NCI-H345 (cell line): ENCODE measurements at regions not wholly inside any gene's neighbourhood (a gene's known extent, or its start where the extent isn't known, plus 50 kb on each side); places are given as distances from the start of the nearest gene placed in this dataset.
A peak's percentile ranks its signal among the peaks of the same experiment; 100 is the strongest.
"Not testable (repeated sequence)": the region's sequence is repeated elsewhere in the genome, so short reads cannot be mapped to it uniquely, and the experiment has no call there.

ENCODE experiments used
- DNase-seq: peaks from one replicate; lab custom pipeline; 2025; lab: John Stamatoyannopoulos, UW

DNA sequence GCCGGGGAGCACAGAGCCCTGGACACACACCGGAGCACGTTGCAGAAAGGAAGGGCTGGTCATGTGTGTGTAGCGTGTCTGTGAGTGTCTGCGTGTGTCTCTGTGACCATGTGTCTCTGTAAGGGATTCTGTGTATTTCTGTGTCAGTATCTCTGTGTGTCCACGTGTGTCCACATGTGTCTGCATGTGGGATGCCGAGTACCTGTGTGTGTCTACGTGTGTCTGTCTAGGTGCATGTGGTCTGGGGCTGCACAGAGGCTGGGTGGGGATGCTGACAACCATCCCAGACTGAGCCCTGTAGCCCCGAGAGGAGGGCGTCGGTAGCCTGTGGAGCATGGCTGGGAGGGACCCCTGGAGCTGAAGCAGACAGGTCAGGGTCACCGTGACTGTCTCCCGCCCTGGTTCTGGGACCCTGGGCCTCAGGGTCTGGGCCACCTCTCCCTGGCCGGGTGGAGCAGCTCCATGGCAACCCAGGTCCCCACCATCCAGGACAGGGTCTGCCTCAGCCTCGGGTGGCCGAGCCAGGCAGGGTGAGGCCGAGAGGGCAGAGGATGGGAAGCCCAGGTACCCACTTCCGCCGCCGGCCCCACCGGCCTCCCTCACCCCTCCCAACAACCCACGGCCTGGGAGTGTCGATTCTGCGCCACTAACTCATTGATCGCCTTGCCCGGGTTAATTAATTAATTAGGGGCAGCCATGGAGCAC, 122.7 kb downstream of the FAM53A start:
- no peak for DNase-seq

DNA sequence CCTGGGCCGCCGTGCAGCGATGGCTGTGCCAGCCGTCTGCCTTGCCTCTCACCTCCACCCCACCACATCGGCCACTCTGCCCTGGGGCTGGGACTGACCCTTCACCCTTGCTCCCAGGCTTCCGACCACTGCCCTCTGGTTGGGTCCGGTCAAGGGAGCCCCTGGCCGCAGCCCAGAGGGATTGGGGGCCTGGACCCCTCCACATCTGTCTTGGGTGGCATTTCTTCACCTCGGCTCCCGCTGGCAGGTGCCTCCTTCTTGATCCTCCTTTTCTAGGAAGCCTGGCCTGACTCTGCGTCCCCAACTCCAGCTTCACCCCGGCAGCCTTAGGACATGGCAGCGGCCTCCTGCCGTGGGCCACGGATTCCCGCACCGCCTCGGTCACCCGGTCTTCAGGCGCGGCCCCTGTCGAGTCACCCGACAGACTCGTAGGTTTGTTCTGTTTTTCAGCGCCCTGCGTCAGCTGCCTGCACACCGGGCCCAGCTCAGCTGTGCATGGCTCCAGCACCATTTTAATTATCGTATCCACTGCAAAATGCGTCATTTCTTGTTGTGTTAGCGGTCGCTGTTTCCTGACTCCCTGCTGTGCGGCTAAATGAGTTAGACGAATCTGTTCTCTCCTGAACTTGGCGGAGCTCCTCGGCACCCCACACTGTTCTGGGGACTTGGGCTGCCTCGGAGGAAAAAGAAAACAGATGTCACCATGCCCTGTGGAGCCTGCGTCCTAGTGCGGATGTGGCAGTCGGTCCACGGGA, 124.0 kb downstream of the FAM53A start:
- no peak for DNase-seq

DNA sequence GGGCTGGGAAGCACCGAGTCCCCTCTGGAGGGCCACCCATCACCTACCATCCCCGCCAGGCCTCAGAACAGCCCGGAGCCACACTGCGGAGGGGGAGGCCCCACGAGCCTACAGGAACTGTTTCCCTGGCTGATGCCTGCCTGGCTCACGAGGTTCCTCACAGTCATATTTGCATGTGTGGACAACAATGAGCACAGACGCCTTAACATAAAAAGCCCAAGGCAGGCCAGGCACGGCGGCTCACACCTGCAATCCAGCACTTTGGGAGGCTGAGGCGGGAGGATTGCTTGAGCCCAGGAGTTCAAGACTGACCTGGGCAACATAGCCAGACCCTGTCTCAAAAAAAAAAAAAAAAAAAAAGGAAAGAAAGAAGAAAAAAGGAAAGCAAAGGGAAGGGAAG, 125.9 kb downstream of the FAM53A start:
- no peak for DNase-seq

DNA sequence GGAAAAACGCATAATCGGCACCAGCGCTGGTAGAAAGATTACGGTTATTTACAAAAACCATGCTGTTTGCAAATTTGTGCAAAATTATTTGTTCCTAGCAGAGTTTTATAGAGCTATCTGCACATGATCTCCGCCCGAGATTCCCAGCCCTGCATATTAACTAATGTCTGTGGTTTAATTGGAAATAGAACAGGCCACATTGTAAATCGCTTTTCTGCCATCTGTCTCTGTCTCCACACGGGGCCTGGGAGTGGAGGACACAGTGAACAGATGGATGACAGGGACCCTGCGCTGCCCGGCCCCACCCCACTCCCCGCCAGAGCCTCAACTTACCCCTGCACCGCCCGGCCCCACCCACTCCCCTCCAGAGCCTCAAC, 126.9 kb downstream of the FAM53A start:
- DNase-seq, result no peak

DNA sequence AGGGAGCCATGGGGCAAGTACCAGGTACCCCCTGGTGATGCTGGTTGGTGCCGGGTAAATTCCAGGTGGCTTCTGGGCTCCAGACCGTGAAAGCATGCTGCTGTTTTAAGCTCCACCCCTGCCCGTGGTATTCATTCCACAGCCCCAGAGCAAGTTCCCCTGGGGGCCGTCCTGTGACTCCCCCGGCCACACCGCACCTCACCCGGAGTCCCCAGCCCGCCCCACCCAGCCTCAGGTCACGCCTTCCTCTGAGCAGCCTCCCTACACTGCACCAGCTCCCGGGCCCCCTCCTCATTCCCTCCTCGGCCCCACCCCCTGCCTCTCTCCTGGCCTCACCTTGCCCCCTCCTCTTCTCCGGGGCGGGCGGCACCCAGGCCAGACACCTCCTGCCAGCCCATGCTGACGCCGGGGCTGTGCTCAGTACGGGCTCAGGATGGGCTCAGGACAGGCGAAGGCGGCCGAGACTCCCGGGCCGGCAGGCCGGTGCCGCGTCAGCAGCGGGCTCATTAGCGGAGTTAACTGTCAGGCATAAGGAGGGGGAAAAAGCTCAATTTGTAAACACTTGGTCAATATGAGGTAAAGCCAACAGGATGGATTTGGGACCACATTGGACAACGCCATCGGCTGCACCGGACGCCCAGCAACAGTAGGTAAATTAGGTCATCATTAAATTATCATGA, 127.4 kb downstream of the FAM53A start:
- no peak for DNase-seq

DNA sequence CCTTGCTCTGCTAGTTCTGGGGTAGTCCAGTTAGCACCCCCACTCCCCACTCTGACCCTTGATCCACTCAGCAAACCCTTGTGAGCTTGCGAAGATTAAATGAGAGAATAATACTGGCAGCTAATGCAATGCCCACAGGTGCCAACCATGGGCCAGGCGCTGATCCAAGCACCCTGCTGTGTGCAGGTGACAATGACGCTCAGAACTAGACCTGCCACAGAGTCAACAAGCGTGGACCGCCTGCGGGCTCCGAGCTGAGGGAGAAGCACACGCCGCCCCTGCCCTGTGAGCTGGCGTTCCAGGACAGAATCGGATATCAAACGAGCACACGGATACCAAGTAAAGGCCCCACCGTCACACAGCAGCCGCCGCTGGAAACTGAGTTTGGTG, 129.2 kb downstream of the FAM53A start:
- peak; percentile 94 for DNase-seq

DNA sequence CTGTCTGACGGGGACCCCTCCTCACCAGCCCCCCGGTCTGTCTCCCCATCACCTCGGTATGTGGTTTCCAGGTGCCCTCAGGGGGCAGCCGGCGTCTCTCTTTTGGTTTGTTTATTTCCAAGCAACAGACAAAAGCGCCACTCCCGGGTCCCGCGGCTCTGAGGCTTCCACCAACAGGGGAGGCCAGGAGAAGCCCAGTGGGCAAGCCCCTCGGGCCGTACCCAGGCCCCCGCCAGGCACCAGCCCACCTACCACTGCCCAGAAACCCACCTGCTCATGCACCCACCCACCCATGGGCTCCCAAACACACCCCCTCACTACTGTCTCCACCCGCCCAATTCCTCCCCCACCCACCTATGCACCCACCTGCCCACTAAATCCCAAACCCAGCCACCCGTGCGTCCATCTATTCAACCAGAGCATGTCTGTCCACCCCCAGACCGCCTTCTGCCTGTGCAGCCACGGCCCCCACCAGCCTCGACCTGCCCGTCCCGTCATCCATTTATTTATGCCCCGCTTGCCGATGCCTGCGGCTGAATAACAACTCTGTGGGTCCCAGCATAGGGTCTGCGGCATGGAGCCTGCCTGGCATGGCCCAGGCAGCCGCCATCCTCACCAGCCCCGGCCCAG, 129.8 kb downstream of the FAM53A start:
- no peak for DNase-seq

DNA sequence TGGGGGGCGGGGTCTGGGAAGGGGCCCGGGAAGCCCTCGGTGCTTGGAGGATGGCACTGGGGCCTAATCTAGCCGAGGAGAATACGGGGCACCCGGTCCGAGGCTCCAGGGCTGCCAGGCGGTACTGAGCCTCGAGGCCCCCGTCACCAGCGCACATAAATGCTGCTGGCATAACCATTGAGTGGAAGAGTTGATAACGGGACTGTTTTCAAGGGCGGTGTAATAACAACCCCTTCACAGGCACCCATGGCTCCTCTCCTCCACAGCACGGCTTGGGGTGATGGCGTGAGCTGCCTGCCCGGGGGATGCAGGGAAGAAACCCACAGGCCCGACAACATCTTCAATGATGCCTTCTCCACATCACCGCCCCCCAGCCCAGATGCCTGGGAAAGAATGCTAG, 130.7 kb downstream of the FAM53A start:
- no peak for DNase-seq

DNA sequence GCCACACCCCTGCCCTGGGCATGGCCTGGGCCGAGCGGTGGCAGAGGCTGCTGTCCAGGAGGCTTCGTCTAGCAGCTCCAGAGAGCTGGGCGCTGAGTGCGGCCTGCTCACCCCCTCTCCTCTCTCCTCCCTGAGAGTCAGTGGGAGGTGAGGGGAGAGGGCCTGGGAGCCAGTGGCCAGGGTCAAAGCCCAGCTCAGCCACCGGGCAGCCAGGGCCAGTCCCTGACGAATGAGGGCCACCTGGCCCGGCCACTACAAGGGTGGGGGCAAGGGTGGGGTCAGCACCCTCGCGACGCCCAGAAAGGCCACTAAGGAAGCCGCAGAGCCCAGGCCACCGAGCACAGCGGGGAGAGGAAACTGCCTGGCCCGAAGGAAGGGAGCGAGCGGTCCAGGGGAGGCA, 131.7 kb downstream of the FAM53A start:
- DNase-seq, result no peak

DNA sequence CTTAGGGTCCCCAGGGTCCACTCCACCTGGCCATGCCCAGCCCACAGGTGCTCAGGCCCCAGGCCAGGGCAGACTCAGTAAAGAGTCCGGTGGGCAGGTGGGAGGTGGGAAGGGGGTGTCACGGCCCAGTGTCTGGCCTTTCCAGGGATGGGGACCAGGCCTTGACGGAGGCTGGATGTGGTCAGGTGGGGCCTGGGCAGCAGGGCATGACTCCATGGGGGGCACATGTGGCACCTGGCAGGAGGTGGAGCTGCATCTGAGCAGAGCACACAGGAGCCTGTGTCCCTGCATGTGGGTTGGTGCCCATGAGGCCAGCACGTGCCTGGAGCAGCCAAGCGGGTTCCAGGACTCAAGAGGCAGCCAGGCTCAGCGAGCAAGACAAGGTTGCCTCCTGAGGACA, 132.9 kb downstream of the FAM53A start:
- no peak for DNase-seq

DNA sequence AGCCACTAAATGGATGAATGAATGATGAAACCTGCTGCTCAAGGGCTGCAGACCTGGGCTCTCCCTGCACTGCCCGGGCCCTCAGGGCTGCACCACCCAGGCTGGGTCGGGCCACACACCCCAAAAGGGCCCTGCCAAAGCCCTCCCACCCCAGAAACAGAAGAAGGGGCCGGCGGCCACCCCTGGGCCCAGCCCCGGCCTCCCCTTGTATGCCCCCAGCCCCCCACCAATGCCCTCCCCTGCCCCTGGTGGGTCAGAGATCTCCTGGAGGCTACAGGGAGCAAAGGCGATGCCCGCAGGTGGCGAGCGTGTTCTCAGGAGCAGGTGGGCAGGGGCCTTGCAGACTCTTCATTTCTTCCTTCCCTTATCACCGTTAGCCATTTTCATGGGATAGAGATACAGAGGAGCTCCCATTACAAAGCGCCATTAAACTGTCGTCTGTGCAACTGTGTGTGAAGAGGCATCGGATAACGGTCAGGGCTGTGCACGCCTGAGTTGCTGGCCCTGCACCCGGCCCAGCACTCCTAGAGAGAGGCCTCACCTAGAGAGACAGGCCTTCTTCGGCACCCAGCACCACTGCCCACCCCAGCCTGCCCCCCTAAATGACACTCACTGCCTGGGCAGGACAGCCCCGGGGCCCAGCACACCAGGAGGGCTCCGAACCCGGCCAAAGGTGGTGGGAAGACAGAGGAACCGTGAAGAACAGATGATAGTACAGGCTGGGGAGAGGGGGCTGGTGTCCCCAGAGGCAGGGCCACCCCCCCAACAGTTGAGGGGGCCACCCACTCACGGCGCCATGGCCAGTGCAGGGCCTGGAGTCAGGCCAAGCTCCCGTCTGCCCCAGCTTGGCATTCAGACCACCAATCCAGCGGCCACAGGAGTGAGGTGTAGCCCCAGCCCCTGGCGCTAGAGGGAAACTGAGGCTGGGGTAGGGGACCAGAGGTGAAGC, 133.7 kb downstream of the FAM53A start:
- DNase-seq, result no peak

DNA sequence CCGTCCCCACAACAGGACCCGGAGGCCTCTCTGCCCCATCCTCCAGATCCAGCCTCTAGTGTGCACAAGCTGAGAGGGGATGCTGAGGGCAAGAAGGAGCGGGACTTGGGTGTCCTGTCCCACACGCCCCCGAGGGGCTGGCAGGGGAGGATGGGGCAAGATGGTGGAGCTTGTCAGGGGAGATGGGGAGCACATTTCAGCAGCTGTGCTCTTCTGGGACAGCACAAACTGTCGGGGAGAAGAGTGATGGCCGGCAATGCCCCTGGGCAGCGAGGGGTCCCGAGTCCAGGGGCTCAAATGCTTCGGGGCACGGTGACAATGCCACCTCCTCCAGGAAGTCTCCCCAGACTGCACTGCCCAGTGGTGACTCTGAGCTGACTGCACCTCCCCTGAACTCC, 134.5 kb downstream of the FAM53A start:
- DNase-seq, result no peak

DNA sequence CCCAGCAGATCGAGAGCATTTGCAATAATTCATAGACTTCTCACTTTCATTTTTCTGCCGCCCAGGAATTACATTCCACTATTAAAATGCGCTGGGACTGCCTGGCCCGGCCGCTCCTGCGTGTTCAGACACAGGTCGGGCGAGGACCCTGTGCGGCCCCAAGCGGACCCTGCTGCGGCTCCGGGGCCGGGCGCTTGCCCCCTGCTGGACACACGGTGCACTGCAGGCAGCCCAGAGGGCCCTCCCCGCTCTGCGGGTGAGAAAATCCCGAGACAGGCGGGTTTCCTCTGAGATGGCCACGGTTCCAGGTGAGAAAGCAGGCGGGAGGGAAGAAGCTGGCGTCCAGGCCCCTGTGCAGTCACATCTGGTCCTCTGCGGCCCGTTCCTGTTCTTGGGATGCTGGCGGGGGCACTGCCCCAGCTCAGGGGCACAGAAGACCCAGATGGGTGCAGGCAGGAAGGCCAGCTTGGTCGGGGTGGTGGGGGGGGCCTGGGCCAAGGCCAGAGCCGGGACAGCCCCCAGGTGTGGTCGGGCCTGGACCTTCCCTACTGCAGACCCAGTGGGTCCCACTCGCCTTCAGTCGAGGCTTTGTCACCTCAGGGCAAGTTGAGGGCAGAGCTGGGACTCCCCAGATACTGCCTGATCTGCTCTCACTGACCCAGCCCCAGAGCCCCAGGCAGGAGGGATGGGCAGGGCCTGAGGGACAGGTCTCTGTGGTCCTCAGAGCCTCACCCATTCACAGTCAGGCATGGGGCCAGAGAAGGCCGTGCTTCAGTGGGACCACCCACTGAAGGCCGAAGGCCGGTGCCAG, 135.1 kb downstream of the FAM53A start:
- not testable (repeated sequence) for DNase-seq

DNA sequence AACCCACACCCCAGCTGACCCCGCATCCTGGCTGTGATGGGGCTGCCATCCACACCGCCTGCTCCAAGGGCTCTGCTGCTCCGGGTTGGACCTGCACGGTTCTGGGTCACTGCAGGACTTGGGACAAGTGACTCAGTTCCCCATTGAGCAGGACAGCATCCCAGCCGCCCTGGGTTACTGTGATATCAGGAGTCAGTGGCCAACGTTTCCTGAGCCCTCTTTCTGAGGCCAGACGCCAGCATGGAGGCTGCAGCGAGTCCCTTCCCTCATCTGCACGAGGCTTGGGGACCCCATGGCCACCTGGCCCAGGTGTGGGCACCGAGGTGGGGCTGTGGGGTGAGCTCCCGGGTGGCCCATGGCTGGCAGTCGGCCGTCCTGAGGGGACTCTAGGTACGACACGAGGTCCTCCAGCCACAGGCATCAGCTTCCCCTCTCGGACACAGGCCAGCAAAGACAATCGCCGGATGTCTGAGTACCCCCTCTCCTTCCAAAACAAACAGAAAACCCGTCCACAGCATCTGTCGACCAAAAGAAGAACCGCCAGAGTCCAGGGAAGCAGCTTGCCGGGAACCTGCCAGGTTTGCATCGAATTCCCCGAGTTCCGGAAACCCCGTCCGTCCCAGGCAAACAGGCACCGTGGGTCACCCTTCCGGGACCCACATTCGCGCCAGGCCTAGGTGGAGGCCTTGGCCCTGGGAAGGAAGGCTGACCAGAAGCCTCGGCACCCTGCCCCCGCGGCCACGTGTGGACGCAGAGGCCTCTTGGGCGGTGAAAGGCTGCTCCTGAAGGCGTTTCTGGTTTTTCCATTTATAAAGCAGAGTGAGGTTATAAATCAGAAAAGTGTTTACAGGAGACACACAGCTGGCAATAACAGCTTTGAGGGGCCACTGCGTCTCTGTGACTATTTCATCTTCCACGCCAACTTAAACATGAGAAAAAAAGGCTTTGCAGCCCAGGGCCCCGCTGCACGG, 136.0 kb downstream of the FAM53A start:
- DNase-seq, result no peak

DNA sequence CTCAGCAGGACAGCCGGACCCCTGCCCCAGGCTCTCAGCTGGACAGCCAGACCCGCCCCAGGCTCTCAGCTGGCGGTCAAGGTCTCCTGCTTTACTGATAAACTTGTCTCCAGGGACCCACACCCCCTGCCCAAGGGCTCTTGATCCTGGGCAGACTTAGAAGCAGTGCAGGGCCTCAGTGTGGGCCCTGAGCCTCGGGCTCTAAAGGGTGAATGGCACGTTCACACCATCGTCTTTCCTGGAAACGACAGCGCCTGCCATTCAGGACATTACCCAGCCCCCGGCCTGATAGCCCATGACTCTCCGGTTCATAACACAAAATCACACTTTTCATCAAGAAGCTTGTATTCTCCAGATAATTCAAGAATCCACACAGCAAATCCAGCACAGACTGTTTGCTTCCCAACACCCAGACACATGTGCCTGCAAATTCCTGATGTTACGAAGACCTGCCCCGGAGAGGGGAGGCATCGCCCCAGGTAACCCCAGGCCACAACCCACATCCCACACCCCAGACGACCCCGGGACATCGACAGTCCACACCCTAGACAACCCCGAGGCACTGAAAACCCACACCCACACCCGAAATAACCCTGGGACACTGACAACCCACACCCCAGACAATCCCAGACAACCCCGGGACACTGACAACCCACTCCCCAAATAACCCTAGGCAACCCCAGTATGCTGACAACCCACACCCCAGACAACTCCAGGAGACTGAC, 136.8 kb downstream of the FAM53A start:
- no peak for DNase-seq

DNA sequence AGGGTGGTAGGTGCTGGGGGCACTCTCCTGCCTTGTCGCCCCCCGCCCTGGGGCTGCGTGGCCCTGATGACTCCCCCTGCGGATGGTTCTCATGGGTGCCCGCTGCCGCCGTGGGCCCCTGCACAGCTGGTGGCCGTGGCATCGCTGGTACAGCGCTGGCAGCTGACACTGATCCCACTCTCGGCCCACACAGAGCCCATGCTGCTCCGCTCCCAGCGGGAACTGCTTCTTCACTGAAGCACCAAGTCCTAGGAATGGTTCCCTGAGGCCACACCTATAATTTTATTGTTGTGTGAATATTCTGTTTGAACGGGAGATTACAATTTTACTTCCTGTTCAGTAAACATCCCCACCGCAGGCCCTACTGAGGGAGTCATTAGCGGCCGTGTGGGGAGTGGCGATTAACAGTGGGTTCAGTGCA, 138.6 kb upstream of the NKX1-1 start:
- peak; percentile 10 for DNase-seq

DNA sequence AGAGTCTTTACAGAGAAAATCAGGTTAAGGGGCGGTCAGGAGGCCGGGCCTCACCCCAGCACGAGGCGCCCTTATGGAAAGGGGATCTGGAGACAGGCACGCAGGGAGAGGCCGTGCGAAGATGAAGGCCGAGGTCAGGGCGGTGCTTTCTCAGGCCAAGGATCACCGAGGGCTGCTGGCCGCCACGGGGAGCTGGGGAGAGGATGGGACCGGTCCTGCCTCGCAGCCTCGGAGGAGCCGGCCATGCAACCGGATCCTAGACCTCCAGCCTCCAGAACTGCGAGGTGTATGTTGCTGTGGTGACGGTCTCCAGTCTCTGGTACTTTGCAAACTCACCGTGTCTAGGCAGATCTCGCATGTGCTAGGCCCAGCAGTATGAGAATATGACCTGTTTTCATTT, 138.2 kb upstream of the NKX1-1 start:
- not testable (repeated sequence) for DNase-seq

DNA sequence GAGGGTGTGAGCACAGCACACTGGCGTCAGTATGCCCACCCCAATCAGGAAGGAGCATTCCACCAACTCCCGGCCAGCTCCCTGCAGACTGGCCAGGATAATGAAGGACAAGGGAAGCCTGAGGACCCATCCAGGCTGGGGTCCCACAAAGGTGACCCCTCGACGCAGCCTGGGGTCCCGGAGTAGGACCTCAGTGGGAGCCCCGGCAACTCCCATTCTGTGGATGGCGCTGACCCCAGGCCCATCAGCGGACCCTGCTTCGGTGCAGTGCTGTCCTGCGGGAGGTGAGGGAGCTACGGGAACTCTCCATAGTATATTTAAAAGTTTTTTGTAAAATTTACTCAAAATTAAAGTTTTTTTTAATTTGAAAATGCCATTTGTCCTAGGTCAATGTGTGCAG, 137.7 kb upstream of the NKX1-1 start:
- no peak for DNase-seq

DNA sequence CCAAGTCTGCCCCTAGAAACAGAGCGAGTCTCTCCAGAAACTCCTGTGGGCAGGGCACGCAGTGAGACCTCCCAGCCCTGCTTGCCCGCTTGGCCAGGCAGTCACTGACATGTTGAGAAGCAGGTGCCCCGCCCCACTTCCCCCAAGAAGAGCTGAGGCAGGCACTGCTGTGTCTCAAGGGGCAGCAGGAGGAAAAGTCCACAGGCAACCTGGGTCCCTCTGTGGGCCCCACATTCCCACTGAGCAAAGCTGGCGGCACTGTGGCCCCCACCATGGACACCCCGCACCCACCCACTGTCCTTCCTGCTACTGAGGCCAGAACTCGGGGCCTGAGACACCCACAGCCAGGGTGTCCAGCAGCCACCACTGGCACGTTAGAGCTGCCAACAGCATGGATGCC, 137.3 kb upstream of the NKX1-1 start:
- DNase-seq, result no peak
